Frontal cortex (tissue), 3 donors: ENCODE measurements at regions not wholly inside any gene's neighbourhood (a gene's known extent, or its start where the extent isn't known, plus 50 kb on each side); places are given as distances from the start of the nearest gene placed in this dataset.

Experiments
- DNase-seq, 2 donors: peaks; one replicate each; pipeline ENCODE4 v3.0.0; 2012; ENCODE audit warnings: low spot score in 2 of 2
- FAIRE-seq: peaks from 2 replicates; lab custom pipeline; 2012; peaks lifted over from hg19 to GRCh38; lab: Jason Lieb, UNC
- donor health status: control.
- donor health status: control.
- donor health status: control.

- FAIRE-seq (no peak), DNase-seq (no peak)
These were observed 119.3 kb upstream of the GJB6 start for GRCh38 chr13:20351281-20352022.

GRCh38 chr13:20350819-20351218, 118.7 kb upstream of the GJB6 start:
- no peak for FAIRE-seq

GRCh38 chr13:20350382-20350763, 118.3 kb upstream of the GJB6 start:
- DNase-seq (no peak), FAIRE-seq (no peak)

More at GRCh38 chr13:20350819-20351218, 118.7 kb upstream of the GJB6 start:
- DNase-seq: no peak

DNA sequence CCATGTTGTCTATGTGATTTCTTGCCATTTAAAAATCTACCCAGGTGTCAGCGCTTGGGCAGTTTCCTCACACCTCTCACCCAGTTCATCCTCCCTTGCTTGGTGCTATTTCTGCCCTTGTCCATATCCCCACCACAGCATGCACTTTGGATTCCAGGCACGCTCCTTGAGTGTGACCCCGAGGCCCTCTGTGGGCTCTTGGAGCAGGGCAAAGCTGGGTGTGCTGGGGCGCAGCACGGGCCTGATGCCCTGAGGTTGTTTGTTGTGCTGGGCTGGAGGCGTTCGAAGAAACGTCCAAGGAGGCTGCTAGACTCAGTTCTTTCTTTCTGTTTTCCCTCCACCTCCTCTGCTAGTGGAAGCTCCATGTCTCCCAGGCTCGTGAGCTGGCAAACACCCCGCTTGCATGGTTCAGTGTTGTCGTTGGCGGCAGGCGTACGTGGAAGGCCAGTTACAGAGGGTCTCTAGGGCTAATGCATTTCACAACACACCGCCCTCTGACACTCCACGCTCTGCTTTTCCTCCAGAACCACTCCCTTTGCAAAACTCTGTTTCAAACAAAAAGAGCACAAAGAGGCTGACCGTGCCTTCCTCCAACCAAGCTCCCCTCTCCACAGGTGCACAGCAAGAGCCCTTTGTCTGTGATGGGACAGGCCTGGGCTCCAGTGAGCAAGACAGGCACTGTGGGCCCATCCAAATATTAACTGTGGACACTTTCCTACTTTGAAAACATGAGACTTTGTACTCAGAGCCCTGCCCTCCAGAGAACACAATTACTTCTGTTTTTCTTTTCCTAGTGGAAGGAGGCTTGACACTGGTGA, 117.7 kb upstream of the GJB6 start:
- DNase-seq (no peak), FAIRE-seq (no peak)

DNA sequence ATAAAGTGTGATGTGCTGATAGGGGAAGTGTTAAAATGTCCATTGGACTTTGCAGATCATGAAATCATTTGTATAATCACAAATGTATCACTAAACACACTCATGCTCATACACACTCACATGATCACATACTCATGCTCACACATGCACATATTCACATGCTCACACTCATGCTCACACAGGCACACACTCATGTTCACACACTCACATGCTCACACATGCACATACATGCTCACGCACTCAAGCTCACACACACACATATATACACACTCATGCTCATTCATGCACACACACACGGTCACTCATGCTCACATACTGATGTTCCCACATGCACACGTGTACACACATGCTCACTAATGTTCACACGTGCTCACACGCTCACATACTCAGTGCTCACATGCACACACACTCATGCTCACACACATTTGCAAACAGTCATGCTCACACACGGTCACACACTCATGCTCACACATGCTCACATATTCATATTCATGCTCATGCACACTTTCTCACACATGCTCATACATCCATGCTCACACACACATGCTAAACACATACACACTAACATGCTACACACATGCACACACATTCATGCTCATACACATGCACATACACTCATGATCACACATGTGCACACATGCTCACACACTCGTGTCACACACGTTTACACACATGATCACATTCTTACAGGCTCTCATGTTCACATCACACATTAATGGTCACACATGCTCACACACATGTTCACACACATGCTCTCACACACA, 116.7 kb upstream of the GJB6 start:
- no peak for DNase-seq
- FAIRE-seq: no peak

GRCh38 chr13:20348018-20348417, 115.9 kb upstream of the GJB6 start:
- no peak for FAIRE-seq
- DNase-seq: no peak

- no peak for DNase-seq
- no peak for FAIRE-seq
These were observed 112.8 kb upstream of the GJB6 start for GRCh38 chr13:20344836-20345490.

GRCh38 chr13:20342311-20342710, 110.2 kb upstream of the GJB6 start:
- no peak for DNase-seq
- FAIRE-seq: no peak

- DNase-seq: no peak
- FAIRE-seq: no peak
These were observed 108.6 kb upstream of the GJB6 start for GRCh38 chr13:20340759-20341171.

DNA sequence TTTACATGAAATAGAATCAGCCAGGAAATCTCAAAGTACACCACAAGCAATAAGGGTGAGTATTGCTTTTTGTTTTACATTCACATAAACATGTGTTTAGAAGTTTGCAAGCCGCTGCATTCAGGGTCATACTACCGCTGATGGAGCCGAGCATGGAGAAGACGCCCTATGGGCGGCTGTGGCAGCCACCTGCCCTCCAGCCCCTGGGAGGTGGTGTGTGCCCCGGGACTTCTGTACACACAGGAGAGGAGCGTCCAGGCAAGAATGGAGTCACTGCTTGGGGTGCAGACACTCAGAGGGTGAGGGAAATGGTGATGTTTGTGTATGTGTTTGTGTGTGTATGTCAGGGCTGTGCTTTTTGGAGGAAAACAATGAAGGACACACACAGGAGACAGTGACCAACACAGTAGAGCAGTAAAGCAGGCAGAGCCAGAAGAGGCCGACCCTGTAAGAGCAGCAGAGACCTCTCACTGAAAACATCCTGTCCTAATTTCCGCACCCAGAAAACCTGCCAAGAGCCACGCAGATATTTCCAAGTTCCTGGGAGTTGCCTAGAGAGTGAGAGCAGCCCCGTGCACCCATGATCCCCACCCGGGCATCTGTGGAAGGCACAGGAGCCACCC, 108.1 kb upstream of the GJB6 start:
- FAIRE-seq (no peak), DNase-seq (no peak)

DNA sequence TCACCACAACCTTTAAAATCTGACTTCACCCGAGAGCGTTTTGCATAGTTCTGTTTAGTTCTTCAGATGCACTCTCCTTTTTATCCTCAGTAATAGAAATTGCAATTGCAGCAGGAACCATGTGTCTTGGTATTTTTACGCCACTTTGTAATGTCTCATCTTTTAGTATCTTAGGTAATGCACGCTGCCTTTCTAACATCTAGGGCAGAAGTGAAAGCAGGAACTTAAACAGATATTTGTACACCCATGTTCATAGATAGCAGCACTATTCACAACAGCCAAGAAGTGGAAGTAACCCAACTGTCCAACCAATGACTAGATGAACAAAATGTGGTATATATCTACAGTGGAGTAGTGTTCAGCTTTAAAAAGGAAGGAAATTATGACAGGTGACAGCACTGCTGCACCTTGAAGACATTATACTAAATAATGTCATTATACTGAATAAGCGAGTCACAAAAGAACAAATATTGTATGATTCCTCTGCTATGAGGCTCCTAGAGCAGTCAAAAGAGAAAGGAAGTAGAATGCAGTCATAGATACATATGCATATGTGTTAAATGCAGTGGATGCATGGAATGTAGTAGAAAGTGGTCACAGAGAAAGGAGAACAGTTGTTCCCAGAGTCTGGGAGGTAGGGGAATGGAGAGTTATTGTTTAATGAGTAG, 105.9 kb upstream of the GJB6 start:
- no peak for DNase-seq
- FAIRE-seq: no peak

GRCh38 chr13:20336761-20337160, 104.6 kb upstream of the GJB6 start:
- DNase-seq (no peak), FAIRE-seq (no peak)

GRCh38 chr13:20334309-20334708, 102.2 kb upstream of the GJB6 start:
- no peak for DNase-seq
- FAIRE-seq: no peak

DNA sequence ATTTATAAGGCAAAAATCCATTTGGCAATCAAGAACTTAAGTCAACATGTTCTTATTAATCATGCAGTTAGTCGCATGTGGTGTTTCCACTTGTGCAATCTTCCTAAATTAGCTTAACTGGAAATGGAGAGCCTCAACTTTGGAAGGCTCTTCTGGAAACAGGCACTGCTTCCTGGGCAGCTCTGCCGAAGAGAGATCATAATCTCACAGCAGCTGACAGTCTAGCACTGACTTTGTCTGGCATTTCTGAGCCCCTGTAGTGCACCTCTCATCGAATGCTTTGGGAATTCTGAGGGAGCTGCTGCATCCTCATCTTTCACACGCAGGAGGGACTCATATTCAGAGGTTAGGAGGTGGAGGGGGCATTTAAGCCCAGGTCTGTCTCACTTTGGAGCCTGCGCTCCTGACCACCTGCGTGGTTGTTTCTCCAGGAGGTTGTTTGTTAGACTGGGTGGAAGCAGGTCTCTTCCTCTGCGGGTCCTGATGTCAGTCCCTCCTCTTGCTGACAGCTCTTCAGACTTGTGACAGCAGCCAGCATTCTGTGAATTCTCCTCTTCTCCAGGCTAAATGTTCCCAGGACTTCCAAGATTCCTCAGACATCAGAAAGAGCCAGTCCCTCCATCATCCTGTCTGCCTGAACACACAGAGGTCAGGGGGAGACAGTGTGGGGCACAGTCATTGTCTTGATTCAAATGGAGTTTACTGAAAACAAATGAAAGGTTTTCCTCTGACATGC, 100.4 kb upstream of the GJB6 start:
- no peak for DNase-seq
- FAIRE-seq: no peak

DNA sequence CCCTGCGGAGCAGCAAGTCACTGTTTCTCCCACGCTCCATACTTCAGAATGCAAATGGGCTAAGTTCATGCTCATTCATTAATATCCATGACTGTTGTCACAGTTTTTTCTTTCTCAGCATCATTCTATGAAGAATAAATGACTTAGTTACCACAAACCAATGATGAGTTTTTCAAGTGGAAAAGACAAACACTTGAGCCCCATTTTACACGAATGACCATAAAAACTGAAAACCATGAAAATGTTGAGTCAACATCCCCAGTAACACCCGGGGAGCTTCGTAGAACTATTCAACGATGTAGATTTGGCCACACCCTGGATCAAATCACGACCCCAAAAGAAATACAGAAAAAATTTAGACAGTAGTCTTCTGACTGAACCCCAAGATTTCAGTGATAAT, 99.8 kb upstream of the GJB6 start:
- DNase-seq: no peak

GRCh38 chr13:20331419-20331818, 99.3 kb upstream of the GJB6 start:
- DNase-seq (no peak), FAIRE-seq (no peak)

More for the DNA sequence above, 99.8 kb upstream of the GJB6 start:
- no peak for FAIRE-seq

DNA sequence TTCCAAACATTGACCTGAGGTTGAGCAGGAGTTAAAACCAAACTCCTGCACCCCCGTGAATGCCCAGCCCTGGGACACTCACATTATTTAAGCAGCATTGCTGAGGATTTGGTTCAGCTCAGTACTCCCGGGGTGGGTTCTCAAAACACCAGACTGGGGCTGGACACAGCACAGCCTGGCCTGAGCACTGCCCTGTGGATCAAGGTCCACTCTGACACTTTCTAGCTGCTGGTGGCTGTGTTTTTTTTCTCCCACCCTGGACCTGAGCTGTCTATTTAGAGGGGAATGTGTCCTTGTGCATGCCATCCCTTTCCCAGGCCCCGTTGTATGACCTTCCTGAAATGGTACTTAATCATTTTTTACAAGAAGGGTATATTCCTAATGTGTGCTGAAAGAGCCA, 94.7 kb upstream of the GJB6 start:
- DNase-seq (no peak), FAIRE-seq (no peak)

DNA sequence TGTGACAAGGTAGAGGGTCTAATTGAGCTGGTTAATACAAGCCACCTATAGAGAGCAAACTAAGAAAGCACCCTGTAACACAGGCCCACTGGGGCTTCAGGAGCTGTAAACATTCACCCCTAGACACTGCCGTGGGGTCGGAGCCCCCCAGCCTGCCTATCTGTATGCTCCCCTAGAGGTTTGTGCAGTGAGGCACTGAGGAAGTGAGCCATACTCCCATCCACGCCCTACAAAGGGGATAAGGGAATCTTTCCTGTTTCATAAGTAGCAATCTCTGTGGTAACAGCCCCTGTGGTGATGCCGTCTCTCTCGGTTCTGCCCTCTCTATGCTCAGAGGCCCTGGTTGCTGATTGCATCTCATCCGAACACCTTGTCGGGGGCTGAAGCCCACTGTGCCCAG, 94.2 kb upstream of the GJB6 start:
- no peak for DNase-seq
- FAIRE-seq: no peak

DNA sequence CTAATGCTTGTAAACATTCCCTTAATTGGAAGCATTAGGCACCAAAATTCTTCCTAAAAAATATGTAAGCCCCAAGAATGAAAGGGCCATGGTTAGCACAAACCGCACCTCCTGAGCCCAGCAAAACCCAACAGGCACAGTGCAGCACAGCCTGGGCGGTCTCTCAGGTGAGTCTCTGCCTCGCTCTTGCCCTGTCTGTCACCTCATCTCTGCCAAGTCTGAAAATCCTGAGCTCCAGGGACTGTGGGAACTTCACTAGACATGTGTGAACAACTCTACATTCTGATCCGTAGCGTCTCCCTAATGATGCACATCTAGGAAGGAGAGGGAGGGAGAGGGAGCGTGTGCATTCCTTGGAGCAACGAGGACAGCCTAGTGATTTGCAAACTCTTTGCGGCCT, 88.8 kb upstream of the GJB6 start:
- DNase-seq (no peak), FAIRE-seq (no peak)
